ENCODE measurements at regions not wholly inside any gene's neighbourhood (a gene's known extent, or its start where the extent isn't known, plus 50 kb on each side); places are given as distances from the start of the nearest gene placed in this dataset.

DNA sequence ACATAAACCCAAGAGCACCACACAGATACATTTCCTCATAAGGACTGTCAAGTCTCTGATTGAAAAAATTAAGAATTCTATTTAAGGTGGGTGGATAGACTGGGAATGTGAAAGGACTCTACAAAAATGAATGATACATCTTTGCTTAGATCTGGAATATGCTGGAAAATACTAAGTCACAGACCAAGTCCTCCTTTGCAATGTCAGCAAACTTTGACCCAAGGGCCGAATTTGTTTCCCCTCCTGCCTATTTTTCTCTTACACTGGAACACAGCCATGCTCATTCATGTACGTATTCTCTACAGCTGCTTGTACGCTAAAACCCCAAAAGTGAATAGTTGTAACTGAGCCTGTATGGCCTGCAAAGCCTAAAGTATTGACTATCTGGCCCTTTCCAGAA is 180.7 kb downstream of the ADSS2 start:
- no peak for TF ChIP-seq POLR2A (IDR thresholded peaks at IDR 0.05)
- TF ChIP-seq, protein P1, sequence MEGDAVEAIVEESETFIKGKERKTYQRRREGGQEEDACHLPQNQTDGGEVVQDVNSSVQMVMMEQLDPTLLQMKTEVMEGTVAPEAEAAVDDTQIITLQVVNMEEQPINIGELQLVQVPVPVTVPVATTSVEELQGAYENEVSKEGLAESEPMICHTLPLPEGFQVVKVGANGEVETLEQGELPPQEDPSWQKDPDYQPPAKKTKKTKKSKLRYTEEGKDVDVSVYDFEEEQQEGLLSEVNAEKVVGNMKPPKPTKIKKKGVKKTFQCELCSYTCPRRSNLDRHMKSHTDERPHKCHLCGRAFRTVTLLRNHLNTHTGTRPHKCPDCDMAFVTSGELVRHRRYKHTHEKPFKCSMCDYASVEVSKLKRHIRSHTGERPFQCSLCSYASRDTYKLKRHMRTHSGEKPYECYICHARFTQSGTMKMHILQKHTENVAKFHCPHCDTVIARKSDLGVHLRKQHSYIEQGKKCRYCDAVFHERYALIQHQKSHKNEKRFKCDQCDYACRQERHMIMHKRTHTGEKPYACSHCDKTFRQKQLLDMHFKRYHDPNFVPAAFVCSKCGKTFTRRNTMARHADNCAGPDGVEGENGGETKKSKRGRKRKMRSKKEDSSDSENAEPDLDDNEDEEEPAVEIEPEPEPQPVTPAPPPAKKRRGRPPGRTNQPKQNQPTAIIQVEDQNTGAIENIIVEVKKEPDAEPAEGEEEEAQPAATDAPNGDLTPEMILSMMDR (IDR thresholded peaks at IDR 0.05): no peak
- TF ChIP-seq EP300 (IDR thresholded peaks at IDR 0.05): no peak
